Activated CD4-positive, alpha-beta T cell treated with anti-CD3 and anti-CD28 coated beads for 4 hours (primary cell): ENCODE measurements at regions not wholly inside any gene's neighbourhood (a gene's known extent, or its start where the extent isn't known, plus 50 kb on each side); places are given as distances from the start of the nearest gene placed in this dataset.

Source experiments
- DNase-seq, 2 donors: peaks; one replicate each; pipeline ENCODE4 v3.0.0-alpha.2; 2020

DNA sequence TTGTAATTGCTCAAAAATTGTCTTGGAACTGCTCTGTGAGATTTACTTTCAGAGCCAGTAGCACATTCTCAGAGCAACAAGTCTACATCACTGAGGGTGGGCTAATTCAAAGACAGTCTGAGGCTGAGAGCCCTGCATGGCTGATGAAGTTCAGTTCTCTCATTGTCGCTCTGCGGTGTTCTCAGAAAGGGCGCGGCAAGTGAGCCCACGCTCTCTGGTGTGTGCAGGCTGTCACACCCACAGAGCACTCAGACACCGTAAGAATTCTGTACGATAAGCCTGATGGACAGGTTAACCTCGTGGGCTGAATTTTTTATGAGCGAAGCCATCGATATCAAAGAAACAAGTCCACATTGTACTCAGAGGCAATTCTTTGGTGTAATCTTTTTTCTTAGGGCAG, 557.8 kb downstream of the HACE1 start:
- no peak for DNase-seq

DNA sequence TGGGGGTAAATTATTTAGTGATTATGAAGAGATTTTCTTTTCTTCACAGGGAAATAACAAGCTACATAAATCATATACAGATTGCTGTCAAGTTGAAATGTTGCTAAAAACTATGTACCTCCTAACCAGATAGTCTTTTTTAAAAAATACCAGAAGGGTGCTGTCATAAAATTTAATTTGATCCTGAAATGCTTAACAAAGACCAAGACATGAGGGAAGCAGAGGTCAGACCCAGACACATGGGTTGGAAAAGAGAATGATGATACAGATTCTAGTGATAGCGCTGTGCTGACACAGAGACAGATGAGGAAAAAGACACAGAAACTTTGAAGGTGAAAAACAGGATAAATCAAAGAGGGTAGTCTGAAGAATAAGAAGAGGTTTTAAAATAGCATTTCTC, 573.1 kb downstream of the HACE1 start:
- no peak for DNase-seq

DNA sequence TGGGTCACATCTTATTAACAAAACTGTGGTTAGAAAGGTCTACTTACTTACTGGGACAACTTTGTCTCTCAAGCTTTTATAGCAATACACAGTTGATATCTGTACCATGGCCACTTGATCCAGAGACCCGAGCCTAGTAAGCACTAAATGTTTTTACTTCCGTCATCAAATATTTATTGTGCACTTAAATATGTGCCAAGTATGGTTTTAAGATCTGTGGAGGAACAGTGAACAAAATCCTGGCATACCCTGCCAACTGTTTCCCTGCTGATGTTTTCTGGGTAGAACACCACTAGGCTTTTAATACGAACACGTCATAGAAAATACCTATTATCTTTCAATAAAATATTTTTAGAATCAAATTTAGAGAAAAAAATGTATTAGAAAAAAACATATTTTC, 574.8 kb downstream of the HACE1 start:
- no peak for DNase-seq

DNA sequence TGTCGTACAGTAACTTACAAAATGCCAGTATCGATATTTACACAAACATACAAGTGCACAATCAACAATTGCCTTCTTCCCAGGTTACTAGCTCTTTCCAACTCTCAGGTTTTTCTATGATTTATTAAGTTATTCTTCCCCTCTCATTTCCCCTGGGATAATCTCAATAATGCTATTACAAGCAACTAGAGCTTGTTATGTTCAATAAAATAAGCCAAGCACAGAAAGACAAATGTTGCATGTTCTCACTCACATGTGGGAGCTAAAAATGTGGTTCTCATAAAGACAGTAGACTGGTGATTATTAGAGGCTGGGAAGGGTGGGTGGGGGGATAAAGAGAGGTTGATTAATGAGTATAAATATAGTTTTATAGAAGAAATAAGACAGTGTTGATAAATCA, 577.1 kb downstream of the HACE1 start:
- DNase-seq, result no peak

DNA sequence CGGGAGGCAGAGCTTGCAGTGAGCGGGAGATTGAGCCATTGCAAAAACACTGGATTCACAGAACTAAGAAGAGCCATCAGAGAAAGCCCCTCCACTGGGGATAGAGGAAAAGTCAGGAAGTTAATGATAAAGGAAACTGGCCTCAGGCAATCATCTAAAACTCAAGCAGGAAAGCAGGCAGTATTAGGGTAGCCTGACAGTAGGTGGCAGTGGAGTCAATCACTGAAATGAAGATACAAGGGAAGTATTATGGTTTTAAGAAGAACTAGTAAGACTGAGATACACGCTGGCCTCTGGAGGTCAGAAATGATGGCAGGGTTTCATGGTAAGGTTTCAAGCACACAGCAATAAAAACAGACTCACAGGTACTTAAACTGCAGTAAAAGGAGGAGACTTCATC, 578.3 kb downstream of the HACE1 start:
- no peak for DNase-seq

DNA sequence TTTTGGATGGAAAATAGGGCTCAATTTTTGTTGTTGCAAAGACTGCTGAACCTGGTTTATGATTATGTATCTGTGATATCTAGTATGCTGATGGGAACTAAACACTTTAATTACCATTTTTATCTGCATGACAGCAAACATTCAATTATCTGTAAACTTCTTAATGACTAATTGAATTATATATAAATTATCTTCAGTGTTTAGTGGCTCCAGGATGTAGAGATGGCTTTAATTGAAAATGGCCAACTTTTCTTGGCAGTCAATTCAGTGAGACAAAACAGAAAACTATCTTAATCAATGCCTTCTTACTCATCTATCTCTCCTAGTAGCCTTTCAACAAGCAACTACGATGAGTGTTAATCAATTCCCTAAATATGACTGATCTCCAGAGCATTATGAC, 591.3 kb downstream of the HACE1 start:
- DNase-seq, result no peak

DNA sequence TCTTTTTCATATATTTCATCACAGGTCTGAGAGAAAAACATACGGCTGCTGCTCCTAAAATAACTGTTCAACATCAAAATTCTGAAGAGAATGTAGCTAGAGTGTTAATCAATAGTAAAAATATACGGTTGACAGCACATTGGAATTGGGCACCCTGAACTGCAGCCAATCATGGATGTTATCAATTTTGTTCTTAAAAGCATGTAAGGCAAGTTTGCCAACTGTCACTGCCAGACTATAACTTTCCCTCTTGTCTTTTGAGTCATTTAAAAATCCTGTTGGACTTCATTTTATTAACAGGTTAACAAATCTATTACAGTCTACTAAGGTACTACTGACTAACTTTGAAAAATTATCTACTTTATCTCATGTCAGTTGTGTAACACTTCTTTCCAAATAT, 592.8 kb downstream of the HACE1 start:
- DNase-seq, result no peak

DNA sequence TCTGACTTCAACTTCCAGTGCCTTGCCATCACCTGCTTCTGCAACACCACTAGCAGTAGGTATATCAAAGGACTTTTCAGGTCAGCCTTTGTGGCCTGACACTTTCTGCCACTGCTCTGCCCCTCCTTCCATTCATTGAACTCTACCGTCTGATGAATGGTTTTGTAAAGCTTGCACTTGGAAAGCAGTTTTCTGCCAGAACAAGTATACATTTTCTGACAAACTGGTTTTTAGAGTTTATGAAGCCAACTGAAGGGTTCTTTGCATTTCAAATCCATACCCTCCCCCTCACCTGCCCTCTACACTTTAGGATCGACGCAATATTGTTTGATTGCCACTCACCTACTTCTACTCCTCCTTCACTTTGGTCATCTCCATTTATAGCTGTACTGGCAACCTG, 603.1 kb downstream of the HACE1 start:
- no peak for DNase-seq

DNA sequence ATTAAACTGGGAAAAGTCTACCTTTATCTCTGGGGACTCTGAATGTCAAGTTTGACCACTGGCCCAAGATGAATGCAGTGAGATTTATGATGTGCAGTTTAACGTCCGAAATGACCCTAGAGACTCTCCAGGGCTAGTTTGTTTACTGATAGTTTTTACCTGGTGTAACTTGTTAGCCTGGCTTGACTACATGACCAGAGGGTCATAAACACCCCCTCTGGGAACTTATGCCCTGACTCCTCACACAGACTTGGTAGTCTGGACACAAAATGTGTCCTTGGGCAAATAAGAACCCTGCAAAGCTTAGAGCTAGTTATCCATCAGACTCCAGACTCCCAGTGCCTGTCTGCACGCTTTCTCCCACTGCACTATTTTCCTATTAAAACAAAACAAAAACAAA, 606.5 kb downstream of the HACE1 start:
- DNase-seq, result no peak

DNA sequence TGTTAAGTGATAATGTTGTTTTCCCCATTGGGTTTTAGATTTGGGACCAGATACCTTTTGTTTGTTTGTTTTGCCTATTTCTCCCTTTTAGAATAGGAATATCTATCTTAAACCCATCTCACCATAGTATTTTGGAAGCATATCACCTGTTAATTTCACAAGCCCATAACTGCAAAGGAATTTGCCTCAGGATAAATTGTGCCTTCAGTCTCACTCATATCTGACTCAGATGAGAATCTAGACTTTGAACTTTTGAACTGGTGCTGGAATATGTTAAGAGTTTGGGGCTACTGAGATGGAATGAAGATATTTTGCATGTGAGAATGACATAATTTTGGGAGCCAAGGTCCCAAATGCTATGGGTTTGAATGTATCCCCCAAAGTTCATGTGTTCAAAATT, 607.4 kb downstream of the HACE1 start:
- no peak for DNase-seq

DNA sequence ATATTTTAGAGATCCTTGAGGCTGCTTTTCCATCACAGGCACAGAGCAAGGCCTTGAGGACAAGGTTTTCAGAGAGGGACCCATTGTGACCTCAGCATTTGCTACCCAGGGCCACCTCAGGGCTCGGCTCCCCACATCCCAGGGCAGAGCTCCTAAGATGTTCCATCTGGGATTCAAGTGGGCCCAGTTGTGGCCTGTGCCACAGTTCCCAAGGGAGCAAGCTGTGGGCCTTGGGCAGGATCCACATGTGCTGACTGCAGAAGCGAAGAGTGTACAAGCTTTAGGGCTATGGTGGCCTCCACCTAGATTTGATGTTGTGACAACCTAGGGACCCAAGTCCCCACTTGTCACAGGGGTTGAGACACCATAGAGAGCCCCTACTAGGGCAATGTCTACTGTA, 608.1 kb downstream of the HACE1 start:
- DNase-seq, result no peak

DNA sequence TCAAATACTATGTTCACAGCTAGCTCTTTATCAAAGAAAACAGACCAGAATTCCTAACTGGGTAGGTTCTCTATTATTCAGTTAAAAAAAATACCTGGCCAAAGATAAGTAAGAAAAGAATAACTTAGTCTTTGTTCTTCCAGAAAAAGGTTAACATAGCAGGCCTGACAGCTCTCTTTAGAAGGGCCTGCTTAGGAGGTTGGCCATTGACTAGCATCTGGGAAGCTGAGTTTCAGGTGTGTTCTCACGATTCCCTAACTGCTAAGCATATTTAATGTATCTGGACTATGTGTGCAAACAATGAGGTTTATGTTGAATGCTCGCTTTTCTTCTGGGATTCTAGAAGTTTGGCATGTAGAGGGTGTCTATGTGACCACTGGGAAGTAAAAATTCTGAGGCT, 618.9 kb downstream of the HACE1 start:
- DNase-seq, result no peak

DNA sequence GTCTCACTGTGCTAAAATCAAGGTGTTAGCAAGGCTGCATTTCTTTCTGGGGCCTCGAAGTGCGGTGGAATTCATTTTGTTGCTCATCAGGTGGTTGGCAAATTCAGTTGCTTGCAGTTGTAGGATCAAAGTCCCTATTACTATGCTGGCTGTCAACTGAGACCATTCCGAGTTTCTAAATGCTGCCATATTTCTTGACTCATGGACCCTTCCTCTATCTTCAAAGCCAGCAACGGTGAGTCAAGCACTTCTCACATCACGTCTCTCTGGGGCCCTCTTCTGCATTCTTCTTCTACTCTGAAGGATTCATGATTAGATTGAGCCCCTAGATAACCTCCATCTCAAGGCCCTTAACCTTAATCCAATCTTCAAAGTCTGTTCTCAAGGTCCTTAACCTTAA, 619.7 kb downstream of the HACE1 start:
- no peak for DNase-seq

DNA sequence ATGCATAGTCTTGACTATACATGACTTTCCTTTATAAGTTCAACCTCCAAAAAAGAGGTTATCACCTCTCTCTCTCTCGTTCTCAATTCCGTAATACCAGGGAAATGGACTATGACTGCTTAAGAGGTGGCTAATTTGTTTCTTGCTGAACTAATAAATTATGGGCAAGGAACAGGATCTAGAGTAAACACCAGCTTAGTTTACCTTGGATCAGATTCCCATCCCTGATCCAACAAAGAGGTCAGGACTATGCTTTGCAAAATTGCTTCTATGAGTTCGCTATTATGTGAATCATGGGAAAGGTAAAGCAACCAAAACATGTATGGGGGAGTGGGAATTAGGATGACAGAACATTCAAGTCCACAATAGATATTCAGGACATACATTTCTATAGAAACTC, 630.7 kb downstream of the HACE1 start:
- DNase-seq, result no peak

DNA sequence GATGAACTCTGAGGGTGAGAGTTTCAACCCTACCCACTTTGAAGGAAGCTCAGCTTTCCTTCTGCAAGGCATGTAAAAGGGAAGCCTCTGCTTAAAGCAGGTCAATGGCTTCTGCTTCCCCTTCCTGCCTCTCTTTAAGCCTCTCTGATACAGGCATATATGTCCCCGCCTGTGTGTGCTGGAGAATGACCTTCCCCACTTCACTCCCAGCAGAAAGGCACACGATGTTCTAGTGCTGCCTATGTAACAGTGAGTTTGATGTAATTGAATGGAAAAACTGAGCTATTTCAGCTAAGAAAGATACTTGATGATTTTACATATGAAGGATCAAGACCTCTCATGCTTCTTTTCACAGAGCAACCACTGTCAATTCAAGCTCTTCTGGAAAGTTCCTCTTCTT, 632.2 kb downstream of the HACE1 start:
- DNase-seq, result no peak

DNA sequence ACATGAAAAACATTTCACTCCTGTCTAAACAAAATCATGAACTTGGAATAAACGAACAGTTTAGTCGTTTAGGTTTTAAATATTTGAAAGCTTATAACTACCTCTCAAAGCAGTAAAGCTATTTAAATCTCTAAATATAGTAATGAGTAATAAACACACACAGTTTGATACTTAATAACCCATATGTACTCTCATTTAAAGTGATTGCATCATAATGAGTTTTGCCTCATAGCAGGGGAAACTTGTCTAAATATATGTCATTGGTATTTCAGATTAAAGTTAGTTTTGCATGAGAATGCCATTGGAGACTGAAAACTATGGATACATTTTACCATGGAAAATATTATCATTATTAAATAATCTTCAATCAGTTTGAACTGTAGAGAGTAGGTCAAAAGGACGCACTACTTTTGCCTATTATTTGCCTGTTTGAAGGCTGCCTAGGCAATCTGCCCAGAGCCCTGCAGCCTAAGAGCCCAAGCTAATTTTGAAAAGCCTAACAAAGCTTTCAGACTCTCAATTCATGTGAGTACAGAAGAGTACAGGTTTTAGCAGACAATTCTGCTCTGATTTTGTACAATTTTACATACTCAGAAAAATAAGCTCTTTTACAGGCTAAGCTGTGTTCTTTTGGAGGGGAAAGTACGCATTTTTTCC, 632.8 kb downstream of the HACE1 start:
- no peak for DNase-seq

DNA sequence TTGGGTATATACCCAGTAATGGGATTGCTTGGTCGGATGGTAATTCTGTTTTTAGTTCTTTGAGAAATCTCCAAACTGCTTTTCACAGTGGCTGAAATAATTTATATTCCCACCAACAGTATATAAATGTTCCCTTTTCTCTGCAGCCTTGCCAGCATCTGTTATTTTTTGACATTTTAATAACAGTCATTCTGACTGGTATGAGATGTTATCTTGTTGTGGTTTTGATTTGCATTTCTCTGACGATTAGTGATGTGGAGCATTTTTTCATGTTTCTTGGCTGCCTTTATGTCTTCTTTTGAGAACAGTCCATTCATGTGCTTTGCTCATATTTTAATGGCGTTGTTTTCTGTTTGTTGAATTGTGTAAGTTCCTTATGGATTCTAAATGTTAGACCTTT, 641.6 kb downstream of the HACE1 start:
- no peak for DNase-seq

DNA sequence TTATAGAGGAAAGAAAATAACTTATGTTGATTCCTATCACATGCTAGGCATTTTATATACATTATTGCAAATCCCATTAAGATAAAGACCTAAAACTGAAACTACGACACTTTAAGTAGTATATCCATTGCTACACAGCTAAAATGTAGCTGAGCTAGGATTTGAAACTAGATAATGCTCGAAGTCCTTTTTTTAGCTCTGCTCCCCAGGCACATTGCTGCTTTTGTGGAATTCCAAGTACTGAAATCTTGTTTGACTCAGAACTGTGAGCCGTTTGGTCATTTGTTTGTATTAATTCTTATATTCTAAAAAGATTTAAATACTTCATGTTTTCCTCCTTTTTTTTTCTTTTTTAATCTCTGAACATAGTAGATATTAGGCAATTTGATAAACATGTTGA, 644.8 kb downstream of the HACE1 start:
- no peak for DNase-seq

DNA sequence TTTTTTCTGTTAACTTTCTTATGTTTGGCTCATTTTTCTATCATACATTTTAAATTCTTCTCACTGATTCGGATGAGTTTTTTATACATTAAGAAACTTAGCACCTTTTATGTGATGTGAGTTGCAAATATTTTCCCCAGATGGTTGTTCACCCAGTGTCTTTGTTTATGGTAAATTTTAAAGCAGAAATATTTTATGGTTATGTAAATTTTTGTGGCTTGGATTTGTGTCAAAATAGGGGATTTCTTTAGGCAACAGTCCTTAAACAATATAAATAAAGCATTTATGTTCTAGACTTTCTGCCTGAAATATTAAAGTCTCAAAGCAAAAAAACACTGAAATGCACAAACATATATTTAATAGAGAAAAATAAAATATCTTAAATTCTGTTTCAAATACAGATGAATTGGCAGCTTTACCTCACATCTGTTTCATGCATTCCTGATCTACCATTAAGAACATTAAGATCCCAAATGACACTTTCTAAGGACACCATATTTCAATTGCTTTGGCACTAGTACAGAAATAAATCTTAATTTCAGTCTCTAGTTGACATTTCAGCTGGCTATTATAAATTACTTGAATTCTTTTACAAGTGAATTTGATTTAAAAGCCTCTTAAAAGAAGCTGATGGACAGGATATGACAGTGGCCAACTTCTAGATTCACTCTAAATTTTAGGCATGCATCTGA, 646.6 kb downstream of the HACE1 start:
- DNase-seq, result no peak

DNA sequence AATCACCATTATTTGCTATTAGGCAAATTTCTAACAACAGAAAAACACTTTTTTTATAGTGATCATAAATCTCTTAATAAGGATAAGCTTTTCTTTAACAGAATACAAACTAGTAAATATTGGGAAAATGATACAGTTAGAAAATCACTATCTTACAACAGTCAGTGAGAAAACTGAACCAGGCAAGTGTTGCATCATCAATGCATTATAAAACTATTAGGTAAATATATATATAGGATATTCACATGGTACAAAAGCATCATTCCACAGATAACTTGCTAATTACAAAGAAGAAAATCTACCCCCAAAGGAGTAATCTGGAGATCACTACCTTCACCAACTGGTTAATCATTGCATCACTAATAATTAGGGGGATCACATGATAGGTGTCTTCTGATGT, 652.1 kb downstream of the HACE1 start:
- no peak for DNase-seq

DNA sequence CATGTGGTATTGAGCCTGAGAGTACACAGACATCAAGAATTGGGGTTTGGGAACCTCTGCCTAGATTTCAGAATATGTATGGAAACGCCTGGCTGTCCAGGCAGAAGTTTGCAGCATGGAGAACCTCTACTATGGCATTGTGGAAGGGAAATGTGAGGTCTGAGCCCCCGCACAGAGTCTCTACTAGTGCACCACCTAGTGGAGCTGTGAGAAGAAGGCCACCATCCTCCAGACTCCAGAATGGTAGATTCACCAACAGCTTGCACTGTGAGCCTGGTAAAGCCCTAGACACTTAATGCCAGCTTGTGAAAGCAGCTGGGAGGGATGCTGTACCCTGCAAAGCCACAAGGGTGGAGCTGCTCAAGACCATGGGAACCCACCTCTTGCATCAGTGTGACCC, 658.2 kb downstream of the HACE1 start:
- DNase-seq, result no peak

DNA sequence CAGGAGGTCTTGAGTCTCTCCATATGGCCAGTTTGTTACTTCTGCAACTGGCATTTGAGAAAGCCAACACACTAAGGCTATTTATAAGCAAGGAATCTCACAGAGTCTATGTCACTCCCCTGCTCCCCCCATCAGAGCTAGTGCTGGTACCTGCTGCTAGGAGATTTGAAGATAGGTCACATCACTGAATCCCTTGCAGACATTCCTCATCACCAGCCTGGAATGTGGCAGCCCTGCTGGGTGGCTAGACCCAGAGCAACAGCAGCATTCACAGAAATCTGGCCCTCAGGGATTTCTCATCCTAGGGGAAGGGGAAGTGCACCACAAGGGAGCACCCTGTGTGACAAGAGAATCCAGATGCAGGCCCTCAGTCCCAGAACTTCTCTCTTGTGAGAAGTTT, 672.1 kb downstream of the HACE1 start:
- no peak for DNase-seq

DNA sequence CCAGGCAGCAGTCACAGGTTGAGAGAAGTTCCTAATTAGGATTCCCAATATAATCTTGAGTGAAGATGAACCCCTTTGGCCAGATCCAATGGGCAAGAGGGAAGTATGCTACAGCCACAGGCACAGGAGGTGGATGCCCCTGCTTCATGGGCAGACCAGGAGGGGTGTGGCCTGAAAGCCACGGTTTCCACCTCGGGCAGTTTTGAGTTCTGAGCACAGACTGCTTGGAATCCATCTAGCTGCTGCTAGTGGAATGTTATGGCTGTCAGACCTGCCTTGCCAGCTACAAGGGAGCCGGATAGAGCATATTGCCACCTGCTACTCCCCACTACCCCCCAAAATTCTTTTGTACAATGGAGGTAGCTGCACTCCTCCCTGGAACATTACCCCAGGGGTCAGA, 672.9 kb downstream of the HACE1 start:
- DNase-seq, result no peak

DNA sequence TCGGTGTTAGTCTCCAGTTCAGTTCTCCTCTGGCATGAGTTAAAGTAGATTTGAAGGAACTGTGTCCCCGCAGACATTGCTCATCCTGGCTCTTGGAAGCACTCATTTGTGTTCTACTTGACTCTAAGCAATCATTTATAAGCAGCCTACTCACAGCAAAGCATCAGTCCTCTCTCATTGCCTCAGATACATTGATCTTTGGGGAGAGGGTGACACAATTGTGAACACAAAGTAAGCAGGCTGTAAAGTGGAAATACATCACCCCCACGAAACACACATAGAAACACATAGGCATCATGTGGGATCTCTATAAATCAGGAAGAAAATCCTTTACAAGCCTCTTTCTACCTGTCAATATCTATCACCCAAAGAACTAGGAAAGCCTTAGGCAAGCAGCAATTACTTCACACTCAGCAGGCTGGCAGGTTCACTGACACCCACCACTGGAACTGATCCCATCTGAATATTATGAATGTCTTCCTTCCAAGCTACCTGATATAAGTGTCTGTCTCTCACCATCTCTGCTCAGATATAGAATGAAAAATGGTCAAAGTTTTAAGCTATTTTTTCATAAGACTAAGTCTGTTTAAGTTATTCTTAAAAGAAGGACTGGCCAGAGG, 675.8 kb downstream of the HACE1 start:
- no peak for DNase-seq

DNA sequence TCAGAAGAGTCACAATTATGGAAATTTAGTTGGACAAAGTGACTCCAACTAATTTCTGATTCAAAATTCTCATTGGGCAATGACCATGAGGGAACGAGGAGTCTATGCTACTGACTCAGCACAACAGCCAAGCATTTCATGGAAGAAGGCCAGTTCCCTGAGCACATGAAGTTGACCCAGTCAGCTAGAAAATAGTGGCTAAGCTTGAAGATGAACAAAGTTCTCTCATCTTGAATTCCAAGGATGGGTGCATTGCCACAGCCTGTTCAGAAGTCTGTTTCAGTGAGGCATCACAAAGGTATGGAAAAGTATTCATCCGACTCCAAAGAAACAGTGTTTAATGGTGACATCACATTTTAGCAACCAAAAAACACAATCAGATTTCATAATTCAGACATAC, 676.9 kb downstream of the HACE1 start:
- no peak for DNase-seq
